Brain microvascular endothelial cell (primary cell): ENCODE measurements at regions not wholly inside any gene's neighbourhood (a gene's known extent, or its start where the extent isn't known, plus 50 kb on each side); places are given as distances from the start of the nearest gene placed in this dataset.

Experiments
- DNase-seq: peaks from one replicate; pipeline ENCODE4 v3.0.0-alpha.2; 2020
- H3K27ac ChIP-seq: fragments of 250-450 bp; sonication (Bioruptor Pico); 2 replicates; pipeline ENCODE4 v1.5.1; 2020; ENCODE audit warnings: mild to moderate bottlenecking, moderate library complexity
- H3K27me3 ChIP-seq: fragments of 250-450 bp; sonication (Bioruptor Pico); replicated peaks from 2 replicates; pipeline ENCODE4 v1.5.1; 2020; ENCODE audit warnings: mild to moderate bottlenecking
- H3K36me3 ChIP-seq: fragments of 250-450 bp; sonication (Bioruptor Pico); replicated peaks from 2 replicates; pipeline ENCODE4 v1.5.1; 2020; ENCODE audit warnings: mild to moderate bottlenecking
- H3K4me3 ChIP-seq: 2 replicates; pipeline ENCODE4 v1.5.1; 2011; ENCODE audit warnings: low read depth, mild to moderate bottlenecking, control low read depth, low read length, moderate library complexity
- CTCF ChIP-seq: IDR thresholded peaks from 2 replicates; pipeline ENCODE4 v1.5.1; 2011; ENCODE audit warnings: low read depth, mild to moderate bottlenecking, moderate library complexity, low read length, control low read depth, inconsistent platforms; ENCODE audit errors: missing control alignments
- in situ Hi-C: cut with HindIII; loops from 2 replicates; pipeline ENCODE4 v1.10.0; 2017; ENCODE audit warnings: low sequenced_read_pairs, low pct_ligation_motif_present

GRCh38 chr18:48468151-48468550, 59.0 kb upstream of the ZBTB7C start:
- no peak for DNase-seq
- Histone ChIP-seq H3K27ac (no peak overlapping the region), H3K27me3 (peaks cover 4% of the 10 kb centered on the region), H3K4me3 (no peak overlapping the region), H3K36me3 (no peaks in the 10 kb centered on the region)
- in situ Hi-C loops = no loop called here
- TF ChIP-seq CTCF = no peak

- DNase-seq = no peak
- in situ Hi-C loops = no loop called here
- H3K27ac ChIP-seq = no peak overlapping the region
- TF ChIP-seq CTCF = no peak
- peaks cover 4% of the 10 kb centered on the region for H3K27me3 ChIP-seq
- no peaks in the 10 kb centered on the region for H3K36me3 ChIP-seq
- no peak overlapping the region for H3K4me3 ChIP-seq
Measured at GRCh38 chr18:48467231-48467630, 58.0 kb upstream of the ZBTB7C start.

GRCh38 chr18:48462510-48462909, 53.3 kb upstream of the ZBTB7C start:
- Histone ChIP-seq H3K27me3 (peaks cover 4% of the 10 kb centered on the region), H3K36me3 (no peaks in the 10 kb centered on the region), H3K4me3 (no peak overlapping the region), H3K27ac (no peak overlapping the region)
- DNase-seq = no peak
- in situ Hi-C loops = no loop called here
- TF ChIP-seq CTCF = no peak

- TF ChIP-seq CTCF = no peak
- in situ Hi-C loops = no loop called here
- no peak for DNase-seq
- Histone ChIP-seq H3K27me3 (peaks cover 4% of the 10 kb centered on the region), H3K36me3 (no peaks in the 10 kb centered on the region), H3K27ac (no peak overlapping the region), H3K4me3 (no peak overlapping the region)
Measured at GRCh38 chr18:48460929-48461583, 51.9 kb upstream of the ZBTB7C start.

GRCh38 chr18:48459465-48459864, 50.3 kb upstream of the ZBTB7C start:
- Histone ChIP-seq H3K27me3 (no peaks in the 10 kb centered on the region), H3K36me3 (no peaks in the 10 kb centered on the region), H3K27ac (no peak overlapping the region), H3K4me3 (no peak overlapping the region)
- TF ChIP-seq CTCF = no peak
- in situ Hi-C loops = no loop called here
- DNase-seq = no peak

GRCh38 chr18:48459016-48459415, 49.8 kb upstream of the ZBTB7C start:
- no peak overlapping the region for H3K4me3 ChIP-seq
- H3K27me3 ChIP-seq = peaks cover 3% of the 10 kb centered on the region
- no peaks in the 10 kb centered on the region for H3K36me3 ChIP-seq
- no peak for DNase-seq
- H3K27ac ChIP-seq = no peak overlapping the region
- in situ Hi-C loops = no loop called here
- TF ChIP-seq CTCF = no peak
